HG03139 (cell line): ENCODE measurements at regions not wholly inside any gene's neighbourhood (a gene's known extent, or its start where the extent isn't known, plus 50 kb on each side); places are given as distances from the start of the nearest gene placed in this dataset.

Experiments
- ATAC-seq: cut with Tn5 transposase; IDR thresholded peaks from one replicate; pipeline ENCODE4 v1.9.1; 2021; ENCODE audit not compliant: unreplicated experiment

DNA sequence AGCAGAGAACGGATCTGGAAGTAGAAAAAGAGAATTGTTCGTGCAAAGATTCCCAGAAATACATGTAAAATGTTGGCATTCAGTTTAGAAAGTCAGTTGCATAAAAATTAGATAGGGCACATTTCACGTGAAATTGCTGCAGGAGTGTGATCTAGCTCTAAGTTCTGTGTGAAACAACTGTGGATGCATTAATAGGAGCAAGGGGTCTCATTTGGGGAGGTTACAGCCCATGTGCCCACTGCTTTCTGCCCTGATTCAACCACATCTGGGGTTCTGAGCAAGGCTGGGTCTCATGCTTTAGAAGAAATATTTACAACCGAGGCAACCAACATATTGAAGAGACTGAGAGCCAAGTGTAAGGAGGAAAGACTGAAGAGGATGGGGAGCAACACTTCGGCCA, 639.0 kb downstream of the BCOR start:
- ATAC-seq, result no peak

- ATAC-seq, result no peak
Observed at GRCh38 chrX:39459204-39459603, 638.6 kb downstream of the BCOR start.

DNA sequence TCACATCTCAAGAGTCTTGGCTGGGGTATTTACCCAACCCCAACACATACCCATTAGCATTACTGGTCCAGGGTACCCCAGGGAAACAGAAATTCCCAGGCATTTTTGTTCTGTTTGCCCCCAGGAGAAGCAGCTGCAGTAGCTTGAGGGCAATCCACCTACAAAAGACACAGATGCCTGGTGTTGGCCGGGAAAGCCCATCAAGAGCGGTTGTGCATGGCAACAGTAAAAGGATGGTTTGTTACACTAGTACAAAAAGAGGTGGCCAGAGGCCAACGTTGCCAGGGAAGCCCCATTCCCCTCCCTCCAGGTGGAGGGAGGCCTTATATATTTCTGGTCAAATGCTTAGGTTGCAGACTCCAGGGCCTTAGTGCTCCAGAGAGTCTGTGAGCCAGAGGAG, 637.8 kb downstream of the BCOR start:
- ATAC-seq, result no peak

DNA sequence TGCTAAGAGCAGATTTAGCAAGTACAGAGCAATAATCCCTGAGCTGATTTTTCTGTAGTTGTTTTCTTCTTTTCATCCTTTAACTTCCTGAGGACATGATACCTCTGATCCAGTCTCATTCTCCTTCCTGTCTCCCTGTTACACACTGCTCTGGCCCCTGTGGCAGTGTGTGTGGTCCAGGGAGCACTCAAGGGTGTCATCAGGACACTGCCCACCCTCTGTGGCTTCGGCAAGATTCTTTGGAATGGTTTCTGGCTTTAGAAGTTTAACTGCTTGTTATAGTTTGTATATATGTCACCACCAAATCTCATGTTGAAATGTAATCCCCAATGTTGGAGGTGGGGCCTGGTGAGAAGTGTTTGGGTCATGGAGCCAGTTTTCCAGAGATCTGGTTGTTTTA, 637.3 kb downstream of the BCOR start:
- ATAC-seq, result no peak

- ATAC-seq, result no peak
Observed at GRCh38 chrX:39462835-39463234, 634.9 kb downstream of the BCOR start.

GRCh38 chrX:39464253-39464652, 633.5 kb downstream of the BCOR start:
- no peak for ATAC-seq

- no peak for ATAC-seq
Observed at GRCh38 chrX:39465467-39465866, 632.3 kb downstream of the BCOR start.

DNA sequence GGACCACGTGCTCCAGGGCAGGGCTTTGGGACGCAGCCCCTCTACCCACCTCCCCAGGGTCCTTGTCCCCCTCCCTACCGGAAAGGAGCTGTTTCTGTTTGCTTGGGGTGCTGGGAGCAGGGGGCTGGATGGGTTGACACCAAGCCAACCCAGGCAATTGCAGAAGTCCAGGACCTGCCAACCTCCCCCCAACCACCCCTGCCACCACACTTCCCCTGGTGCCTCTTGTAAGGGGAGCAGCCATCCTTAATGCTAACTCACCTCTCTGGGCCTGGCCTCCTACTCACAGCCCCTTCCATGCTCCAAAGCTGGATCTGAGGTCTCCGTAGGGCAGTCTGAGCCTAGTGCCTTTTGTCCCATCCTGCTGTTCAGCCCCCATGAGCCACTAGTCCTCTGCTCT, 631.9 kb downstream of the BCOR start:
- ATAC-seq, result no peak

- no peak for ATAC-seq
Observed at GRCh38 chrX:39469126-39469525, 628.6 kb downstream of the BCOR start.

DNA sequence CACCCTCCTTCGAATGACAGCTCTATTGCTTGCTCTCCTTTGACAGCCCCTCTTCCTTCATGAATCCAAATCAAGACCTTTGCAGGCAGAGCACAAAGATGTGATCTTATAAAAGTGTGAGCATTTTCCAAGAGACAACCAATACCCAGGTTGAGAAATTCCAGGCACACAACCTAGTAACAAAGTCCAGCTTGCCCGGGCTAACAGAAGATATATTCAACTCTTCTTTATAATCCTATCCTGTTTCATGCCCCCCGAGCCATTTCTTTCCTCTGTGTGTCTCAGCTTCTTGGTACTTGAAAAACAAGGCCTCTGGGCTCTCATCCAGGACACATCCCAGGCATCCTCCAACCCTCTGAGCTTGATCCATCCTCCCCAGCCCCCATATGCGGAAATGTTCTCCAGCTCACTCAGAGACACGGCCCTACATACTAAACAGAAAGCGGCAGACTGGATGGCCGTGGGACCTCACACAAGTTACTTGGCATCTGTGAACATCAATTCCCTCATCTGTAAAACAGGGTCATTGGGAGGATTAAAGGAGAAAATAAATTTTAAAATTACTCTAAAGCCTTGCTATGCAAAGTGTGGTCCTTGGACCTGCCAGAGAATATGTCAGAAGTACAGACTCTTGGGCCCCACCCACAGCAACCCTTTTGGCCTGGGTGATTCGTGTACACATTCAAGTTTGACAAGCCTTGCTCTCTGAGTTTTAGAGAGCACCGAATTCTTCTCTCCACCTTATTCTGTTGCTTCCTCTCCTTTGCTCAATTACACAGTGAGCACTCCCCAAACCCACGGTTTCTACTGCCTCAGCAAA, 627.0 kb downstream of the BCOR start:
- no peak for ATAC-seq

DNA sequence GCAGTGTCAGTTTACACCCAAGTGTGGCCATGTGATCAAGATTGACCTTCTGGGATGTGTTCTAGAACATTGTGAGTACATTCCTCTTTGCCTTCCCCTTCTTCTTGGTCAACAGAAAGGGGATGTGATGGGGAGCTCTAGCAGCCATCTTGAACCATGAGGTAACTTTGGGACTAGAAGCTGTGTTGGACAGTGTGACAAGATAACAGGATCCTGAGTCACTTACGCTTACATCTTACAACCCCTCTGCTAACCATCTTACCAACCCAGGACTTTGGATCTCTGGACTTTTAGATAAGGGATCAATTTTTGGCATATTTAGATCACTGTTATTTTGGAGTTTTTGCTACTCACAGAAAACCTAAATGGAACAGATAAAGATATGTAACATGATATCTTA, 625.6 kb downstream of the BCOR start:
- ATAC-seq, result no peak

DNA sequence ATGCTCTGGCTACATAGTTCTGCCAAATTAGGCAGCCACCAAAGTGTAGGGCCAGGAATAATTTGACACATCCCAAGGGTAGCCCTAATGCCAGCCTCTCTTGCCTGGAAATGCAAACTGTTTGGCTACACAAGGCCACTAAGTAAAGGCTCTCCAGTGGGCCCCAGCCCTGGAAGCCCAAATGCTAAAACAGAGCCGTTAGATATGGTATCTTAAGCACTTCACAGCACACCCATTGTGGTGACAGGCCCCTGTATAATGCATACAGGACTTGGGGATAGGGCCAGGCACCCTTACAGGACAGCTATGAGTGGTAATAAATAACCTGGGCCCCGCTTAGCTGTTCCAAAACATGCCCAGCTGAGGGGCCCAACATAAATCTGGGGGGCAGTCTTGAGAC, 623.9 kb downstream of the BCOR start:
- no peak for ATAC-seq

DNA sequence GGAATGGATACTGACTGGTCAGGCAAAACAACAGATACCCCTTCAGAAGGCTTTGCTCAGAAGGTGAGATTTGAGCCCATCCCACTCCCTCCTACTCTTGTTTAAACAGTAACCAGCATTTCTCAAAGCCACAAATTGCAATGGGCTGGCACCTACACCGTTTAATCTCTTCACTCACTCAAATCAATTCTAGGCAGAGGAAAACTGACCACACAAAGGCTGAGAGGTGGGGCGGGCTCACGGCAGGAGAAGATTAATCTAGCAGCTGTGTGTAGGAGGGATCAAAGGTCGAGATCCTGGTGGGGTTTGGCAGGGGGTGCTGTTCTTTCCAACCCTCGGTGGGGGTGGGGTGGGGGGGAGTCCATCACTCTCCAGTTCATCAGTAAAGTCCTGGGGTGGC, 622.4 kb downstream of the BCOR start:
- no peak for ATAC-seq

- ATAC-seq, result no peak
Observed at GRCh38 chrX:39476604-39477021, 621.1 kb downstream of the BCOR start.

DNA sequence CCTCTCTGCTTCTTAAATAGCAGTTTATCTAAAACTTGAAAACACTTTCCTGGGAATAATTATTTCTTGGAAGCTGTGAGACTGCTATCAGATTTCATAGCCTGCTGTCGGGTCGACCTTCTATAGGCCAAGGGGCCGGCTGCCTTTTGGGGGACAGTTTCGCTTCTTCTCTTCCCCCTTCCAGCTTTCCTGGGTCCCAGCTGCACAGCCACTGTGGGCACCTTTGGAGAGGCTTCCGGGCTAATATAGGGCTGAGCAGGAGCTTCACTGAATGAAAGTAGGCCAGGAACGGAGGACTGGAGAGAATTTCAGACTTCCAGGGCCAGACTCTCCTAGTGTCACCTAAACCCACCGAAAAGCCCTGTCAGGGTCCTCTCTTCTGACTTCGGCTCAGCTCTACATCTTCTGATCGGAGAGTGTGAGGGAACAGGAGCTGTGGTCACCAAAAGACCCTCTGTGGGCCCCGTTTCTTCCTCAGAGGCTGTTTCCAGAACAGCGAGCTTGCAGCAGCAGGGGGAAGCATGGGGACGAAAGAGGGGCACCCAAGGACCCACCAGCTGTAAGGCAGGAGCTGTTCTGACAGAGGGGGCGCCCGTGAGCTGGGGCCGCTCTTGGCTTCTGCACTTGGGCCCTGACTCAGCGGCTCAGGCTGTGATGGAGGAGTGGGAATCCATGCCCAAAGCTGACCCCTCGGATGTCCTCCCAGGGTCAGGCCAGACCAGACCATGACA, 620.6 kb downstream of the BCOR start:
- no peak for ATAC-seq

GRCh38 chrX:39477762-39478120, 620.0 kb downstream of the BCOR start:
- no peak for ATAC-seq

DNA sequence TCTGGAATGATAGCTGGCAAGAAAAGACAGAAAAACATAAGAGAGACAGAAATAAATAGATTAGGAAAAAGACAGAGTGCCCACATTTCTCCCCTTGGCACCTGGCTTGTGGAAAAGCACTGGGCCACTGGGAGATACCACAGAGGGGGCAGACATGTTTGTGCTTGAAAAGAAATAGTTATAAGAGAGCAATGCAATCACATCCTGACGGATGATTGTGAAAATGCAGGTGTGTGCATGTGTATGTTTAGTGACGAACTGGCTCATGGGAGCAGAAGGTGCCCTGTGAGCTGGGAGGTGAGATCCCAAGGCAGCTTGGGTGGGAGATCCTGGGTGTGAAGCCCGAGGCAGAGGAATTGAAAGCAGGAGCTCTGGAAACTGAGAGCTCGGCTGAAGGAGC, 617.9 kb downstream of the BCOR start:
- no peak for ATAC-seq

- ATAC-seq, result no peak
Observed at GRCh38 chrX:39480963-39481362, 616.8 kb downstream of the BCOR start.

DNA sequence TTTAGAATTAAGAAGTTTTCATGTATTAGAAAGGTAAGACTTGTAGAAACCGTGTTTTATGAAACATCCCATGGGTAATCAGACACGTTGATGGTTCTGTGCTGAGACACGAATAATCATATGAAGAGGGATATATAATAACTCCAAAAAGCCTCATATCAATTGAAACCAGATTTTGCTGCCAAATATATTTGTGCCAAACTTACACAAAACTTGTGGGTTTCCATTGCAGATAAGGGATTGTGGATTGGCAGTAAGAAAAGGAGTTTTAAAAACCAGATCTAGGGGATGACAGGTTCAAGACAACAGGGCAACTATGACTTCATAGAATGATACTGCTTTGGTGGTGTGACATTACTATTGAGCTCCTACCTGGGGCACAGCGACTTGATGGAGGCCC, 616.1 kb downstream of the BCOR start:
- ATAC-seq, result no peak

- no peak for ATAC-seq
Observed at GRCh38 chrX:39484159-39485068, 613.3 kb downstream of the BCOR start.

DNA sequence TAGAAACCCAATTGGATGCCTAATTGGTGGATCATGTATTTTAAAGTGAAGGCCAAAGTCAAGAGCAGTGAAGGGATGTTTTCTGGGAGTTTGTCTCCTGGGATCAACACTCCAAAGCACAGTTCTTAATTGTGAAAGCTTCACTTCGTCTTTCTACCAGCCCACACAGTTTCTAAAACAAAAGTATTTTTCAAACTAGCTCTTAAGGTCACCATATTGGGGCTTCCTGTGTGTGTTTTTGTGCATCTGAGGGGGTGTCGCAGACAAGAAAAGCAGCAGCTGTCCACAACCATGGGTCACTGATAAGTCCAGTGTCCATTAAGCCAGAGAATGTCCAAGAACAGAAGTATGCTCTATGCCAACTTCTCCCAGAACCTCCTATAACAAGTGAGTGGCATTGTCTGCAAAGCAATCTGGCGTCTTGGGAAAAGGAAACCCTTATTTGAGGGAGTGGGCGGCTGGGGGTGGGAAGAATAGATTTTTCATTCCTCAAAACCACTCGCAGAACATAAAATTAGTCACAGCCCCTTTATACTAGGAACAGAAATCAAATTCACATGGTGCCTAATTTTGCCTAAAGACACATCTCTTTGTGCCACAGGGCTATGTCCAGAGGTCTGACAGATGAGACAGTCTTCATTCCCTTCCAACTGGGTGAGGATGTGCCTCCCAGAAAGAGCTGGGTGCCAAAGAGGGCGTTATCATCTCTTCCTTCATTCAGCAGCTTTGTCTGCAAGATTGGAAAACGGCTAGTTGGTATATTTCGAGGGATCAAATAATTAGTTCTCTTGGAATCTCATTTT, 610.4 kb downstream of the BCOR start:
- no peak for ATAC-seq
